Transverse colon (tissue), 4 donors: ENCODE measurements at regions not wholly inside any gene's neighbourhood (a gene's known extent, or its start where the extent isn't known, plus 50 kb on each side); places are given as distances from the start of the nearest gene placed in this dataset.

Experiments
- EP300 ChIP-seq: sonication (generic); formaldehyde crosslinking; IDR thresholded peaks from one replicate; pipeline ENCODE4 v1.6.1; 2017; ENCODE audit warnings: antibody characterized with exemption, low read depth
- POLR2A ChIP-seq: fragments of 450-650 bp; IDR thresholded peaks from one replicate; pipeline ENCODE4 v1.6.1; 2016; ENCODE audit warnings: antibody characterized with exemption, mild to moderate bottlenecking, moderate library complexity
- POLR2AphosphoS5 ChIP-seq, 3 donors: sonication (generic); formaldehyde crosslinking; IDR thresholded peaks; one replicate each; pipeline ENCODE4 v1.6.1; 2016; ENCODE audit warnings: antibody characterized with exemption in 3 of 3
- TF ChIP-seq, protein P1 (sequence below), 5 experiments: fragments of 200-600 bp in 3 of 5; fragments of 450-650 bp in 2 of 5; sonication (generic) in 3 of 5; IDR thresholded peaks; 1 replicate in 2 of 5; 2 replicates in 3 of 5; pipeline ENCODE4 v1.5.1; 2016 to 2017; ENCODE audit warnings: antibody characterized with exemption in 5 of 5, inconsistent platforms in 3 of 5, mild to moderate bottlenecking in 2 of 5, moderate library complexity in 1 of 5

DNA sequence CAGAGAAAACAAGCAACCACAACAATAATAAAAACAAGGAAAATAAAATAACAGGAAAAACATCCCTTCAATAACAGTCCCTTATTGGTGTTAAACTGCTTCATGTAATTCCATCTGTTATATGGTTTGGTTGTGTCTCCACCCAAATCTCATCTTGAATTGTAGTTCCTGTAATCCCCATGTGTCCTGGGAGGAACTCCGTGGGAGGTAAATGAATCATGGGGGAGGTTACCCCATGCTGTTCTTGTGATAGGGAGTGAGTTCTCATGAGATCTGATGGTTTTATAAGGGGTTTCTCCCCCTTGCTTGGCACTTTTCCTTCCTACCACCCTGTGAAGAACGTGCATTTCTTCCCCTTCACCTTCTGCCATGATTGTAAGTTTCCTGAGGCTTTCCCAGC is 369.8 kb downstream of the TMEM232 start:
- TF ChIP-seq POLR2A (no peak), POLR2AphosphoS5 (IDR thresholded peaks at IDR 0.05) (no peak), EP300 (no peak)
- TF ChIP-seq, protein P1, sequence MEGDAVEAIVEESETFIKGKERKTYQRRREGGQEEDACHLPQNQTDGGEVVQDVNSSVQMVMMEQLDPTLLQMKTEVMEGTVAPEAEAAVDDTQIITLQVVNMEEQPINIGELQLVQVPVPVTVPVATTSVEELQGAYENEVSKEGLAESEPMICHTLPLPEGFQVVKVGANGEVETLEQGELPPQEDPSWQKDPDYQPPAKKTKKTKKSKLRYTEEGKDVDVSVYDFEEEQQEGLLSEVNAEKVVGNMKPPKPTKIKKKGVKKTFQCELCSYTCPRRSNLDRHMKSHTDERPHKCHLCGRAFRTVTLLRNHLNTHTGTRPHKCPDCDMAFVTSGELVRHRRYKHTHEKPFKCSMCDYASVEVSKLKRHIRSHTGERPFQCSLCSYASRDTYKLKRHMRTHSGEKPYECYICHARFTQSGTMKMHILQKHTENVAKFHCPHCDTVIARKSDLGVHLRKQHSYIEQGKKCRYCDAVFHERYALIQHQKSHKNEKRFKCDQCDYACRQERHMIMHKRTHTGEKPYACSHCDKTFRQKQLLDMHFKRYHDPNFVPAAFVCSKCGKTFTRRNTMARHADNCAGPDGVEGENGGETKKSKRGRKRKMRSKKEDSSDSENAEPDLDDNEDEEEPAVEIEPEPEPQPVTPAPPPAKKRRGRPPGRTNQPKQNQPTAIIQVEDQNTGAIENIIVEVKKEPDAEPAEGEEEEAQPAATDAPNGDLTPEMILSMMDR (IDR thresholded peaks at IDR 0.05) = no peak
